Femur (tissue), 1 donor: ENCODE measurements at regions not wholly inside any gene's neighbourhood (a gene's known extent, or its start where the extent isn't known, plus 50 kb on each side); places are given as distances from the start of the nearest gene placed in this dataset.
"Not testable (repeated sequence)": the region's sequence is repeated elsewhere in the genome, so short reads cannot be mapped to it uniquely, and the experiment has no call there.

Experiments used
- DNase-seq: peaks from one replicate; pipeline ENCODE4 v3.0.0-alpha.2; 2017

GRCh38 chrX:13518126-13518525 lies 51.3 kb upstream of the EGFL6 start:
- DNase-seq = no peak

DNA sequence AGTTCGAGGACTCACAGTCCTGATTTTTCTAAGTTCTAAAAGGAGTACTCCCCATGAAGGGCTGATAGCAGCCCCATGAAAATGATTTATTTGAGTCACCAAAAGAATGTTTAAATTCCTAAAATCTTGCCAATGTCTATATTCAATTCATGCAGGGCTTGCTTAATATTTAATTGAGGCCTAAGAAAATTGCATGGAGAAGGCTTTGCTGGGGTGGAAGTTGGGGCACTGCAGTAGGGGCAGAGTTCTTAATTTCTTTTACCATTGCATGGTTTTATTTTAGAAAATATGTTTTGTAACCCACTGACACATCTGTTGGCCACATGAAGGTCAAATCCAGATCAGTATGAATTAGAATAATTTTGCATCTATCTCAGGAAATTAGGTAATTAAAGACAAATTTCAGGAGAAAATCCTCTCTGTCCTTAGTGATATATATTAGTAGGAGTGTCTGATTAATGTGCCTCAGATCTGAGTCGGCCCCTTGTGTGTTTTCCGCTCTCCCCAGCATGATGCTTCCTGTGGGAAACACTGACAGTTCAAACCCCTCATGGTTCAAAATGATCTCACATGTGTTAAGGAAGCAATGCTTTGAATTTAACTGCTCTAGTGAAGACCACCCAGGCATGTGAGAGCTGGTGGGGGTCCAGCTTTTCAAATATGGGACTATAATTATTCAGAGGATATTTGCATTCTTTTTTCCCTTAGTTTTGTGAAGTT lies 54.0 kb upstream of the EGFL6 start:
- no peak for DNase-seq

GRCh38 chrX:13511944-13512330 lies 57.5 kb upstream of the EGFL6 start:
- DNase-seq = no peak

- DNase-seq = no peak
Measured at GRCh38 chrX:13511241-13511943, 58.0 kb upstream of the EGFL6 start.

- DNase-seq = no peak
Measured at GRCh38 chrX:13507893-13508292, 61.5 kb upstream of the EGFL6 start.

- DNase-seq = peak; percentile 63
Measured at GRCh38 chrX:13506574-13506973, 62.8 kb upstream of the EGFL6 start.

DNA sequence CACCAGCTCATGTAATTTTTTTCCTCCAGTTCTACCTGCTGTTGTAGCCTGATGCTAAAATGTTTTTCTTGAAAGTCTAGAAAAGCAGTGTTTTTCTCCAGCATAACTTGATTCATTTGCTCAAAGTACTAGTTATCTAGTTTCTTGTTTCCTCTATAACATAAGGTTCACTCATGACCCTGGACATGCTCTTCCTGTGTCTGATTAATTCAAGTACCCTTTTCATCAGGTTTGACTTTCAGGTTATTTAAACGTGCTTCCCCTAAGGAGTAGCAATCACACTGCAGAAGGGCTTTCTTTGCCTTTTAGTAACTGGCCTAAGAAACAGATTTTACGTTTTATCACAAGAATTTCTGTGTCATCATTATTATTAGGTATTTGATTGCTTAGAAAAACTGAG lies 66.8 kb upstream of the EGFL6 start:
- no peak for DNase-seq

- DNase-seq = no peak
Measured at GRCh38 chrX:13499736-13500135, 69.7 kb upstream of the EGFL6 start.

- DNase-seq = no peak
Measured at GRCh38 chrX:13498238-13498637, 71.2 kb upstream of the EGFL6 start.

DNA sequence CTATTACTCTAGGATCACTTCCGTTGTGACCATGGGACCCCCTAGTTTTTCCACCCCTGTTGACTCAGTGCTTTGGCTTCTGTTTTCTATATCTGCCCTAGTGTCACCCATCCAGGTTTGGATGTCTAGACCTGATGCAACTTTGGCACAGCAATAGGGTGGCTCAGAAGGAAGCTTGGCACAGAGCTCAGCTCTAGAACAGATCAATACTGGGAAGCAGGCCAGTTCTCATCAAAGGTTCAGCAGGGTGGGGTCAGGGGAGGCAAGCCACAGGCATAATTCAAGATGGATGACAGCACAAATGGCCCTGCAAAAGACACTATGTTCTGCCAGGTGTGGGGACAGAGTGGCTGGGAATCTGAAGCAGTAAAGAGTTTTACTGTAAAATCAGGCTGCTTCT lies 74.2 kb upstream of the EGFL6 start:
- DNase-seq = peak; percentile 9

- DNase-seq = peak; percentile 12
Measured at GRCh38 chrX:13494562-13494961, 74.8 kb upstream of the EGFL6 start.

DNA sequence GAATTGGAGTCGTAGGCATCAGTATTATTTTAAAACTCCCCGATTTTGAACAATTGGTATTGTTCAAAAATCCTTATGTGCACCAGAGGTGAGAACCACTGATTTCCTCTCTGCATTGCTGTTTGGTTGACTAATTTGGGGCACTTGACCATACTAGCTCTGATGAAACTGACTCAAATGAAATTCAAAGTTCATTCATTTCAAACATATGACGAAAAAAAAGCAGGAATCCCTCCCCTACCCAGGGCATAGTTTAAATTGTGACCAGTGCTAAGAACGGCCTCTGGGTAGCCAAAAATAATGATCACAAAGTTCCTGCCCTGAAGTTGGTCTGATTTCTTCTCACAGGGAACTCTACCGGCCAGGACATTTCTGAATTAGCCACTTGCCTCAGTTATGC lies 75.7 kb upstream of the EGFL6 start:
- DNase-seq = no peak

DNA sequence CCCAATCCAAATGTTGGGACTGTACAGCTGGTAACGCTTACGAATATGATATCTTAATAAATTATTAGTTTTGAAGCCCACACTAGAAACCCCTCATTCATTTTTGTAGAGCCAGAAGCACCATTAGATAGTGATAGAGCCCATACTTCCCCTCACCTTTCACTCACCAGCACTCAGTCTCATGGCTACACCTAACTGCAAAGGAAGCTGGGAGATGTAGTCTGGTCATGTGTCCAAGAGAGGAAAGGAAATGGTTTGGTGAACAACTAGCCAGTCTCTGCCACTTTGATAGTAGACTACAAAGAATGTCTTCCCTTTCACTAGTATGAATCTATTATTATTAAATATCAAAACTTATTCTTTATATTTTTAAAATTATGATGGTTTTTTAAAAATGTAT lies 77.1 kb upstream of the EGFL6 start:
- no peak for DNase-seq

DNA sequence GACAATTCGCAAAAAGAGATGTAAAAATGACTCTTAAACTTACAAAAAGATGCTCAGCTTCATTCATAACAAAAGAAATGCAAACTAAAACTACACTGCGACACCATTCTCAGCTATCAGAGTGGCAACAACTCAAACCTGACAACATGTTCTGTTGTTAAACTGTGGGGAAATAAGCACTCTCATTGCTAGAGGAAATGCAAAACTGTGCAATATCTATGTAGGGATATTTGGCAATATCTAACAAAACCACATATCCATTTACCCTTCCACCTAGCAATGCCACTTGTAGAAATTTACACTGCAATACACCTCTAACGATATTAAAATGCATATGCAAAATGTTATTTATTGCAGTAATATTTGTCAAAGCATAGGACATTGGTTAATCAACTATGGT lies 78.3 kb upstream of the EGFL6 start:
- no peak for DNase-seq

- DNase-seq = no peak
Measured at GRCh38 chrX:13489454-13489853, 79.9 kb upstream of the EGFL6 start.

DNA sequence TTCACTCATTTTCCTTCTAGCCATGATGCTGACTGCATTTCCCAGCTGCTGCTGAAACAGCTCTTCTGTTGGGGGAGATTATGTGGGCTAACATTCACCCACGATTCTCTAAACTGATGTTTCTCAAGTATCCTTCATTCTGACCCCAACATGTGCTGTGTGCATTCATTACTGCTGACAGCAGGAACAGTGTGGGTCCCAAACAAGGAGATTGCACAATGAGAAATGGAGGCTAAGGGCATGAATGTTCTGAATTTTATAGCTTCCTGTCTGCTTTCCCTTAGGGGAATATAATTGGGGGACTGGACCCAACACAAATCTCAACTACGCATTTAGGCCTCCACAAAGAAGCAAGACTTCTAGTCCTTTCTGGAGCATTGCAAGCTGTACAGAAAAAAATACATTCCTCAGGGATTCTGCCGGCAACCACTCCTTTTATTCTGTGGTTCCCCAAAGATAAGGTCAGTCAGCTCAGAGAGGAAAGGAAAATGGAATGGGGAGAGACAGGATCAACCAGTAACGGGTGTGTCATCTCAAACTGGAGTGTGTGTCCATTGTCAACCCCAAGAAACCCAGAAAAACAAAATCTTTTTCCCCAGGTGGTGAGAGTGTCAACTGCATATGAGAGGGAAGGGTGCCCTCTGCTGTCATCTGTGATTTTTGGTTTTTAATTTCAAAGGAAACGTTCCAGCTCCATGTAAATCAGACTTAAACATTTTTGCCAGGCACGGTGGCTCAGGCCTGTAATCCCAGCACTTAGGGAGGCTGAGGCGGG lies 81.5 kb upstream of the EGFL6 start:
- DNase-seq = peak; percentile 60

DNA sequence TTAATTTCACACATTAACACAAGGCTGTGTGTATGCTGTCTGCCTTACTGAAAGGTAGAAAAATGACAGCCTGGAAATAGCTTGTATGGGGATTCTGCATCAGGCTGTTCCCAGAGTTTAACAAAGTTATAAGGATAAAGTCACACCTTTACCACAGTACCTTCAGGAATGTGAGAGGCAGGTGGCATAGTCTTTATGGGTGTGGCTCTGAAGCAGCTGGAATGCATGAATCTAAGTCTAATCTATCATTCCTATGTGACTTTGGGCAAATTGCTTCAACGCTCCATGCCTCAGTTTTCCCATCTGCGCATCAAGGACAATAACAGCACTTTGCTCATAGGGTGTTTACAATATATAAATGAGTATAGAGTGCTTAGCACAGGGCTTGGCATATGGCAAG lies 84.2 kb upstream of the EGFL6 start:
- no peak for DNase-seq

DNA sequence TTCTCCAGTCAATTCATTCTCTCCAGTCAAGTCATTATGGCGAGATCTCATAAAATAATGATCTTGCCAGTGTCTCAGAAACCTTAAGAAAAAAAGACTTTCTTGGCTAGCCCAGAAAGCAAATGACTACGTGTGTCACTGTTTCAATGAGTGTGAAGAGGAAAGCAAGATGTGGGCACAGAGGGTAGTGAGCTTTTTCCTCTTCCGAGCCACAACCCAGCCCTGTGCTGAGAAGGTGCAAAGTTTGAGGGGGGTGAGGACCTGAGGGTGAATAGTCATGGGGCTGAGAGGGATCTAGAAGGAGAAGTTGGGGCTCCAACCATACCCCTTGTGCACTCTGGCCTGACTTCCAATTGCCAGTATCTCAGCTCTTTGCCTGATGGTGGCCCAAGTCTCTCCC lies 85.6 kb upstream of the EGFL6 start:
- DNase-seq = no peak

GRCh38 chrX:13482746-13483541 lies 86.5 kb upstream of the EGFL6 start:
- DNase-seq = peak; percentile 5

DNA sequence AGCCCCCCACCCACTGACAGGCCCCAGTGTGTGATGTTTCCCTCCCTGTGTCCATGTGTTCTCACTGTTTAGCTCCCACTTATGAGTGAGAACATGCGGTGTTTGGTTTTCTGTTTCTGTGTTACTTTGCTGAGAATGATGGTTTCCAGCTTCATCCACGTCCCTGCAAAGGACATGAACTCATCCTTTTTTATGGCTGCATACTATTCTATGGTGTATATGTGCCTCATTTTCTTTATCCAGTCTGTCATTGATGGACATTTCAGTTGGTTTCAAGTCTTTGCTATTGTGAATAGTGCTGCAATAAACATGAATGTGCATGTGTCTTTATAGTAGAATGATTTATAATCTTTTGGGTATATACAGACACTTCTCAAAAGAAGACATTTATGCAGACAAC lies 88.6 kb upstream of the EGFL6 start:
- DNase-seq = not testable (repeated sequence)

DNA sequence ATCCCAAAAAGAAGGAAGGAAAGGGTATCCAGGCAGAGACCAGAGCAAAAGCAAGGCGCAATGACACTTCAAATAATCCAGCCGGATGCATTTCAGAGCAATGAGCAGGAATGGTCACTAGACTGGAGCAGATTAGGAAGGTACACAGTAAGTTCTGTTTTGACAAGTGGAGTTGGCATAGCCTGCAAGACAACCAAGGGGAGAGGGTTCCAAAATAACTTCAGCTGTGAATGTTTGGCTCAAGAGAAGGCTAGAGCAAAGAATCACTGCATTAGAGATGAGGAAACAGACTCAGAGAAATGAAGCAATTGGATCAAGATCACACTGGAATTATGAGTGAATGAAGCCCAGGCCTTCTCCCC lies 90.0 kb upstream of the EGFL6 start:
- no peak for DNase-seq

DNA sequence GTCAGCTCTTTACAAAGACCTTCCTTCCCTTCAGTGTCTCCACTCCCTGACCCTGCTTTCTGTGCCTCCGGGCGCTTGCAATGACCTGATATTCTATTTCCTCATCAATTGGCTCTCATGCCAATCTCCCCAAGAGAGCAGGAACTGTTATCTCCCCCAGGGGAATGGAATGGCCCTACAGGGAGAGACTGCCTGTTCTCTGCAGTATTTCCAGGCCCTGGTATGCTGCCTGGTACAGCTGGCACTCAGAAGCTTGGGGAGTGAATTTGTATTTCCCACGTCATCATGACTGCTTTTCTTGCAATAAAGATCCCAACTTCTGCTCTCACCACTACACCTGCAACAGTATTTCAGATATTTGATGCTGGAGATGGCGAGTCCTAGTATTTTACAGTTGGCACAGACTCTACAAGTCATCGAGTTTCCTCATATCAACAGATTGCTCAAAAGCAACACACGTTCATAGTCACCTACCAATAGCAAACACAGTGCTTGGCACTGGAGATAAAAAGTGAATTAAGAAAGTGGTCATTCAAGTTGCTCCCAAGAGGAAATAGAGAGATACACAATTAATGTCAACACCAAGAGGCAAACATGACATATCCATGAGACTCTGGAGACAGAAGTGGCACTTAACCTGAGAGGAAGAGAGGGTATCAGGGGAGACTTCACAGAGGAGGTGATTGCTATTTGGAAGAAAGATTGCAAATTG lies 90.5 kb upstream of the EGFL6 start:
- DNase-seq = no peak

DNA sequence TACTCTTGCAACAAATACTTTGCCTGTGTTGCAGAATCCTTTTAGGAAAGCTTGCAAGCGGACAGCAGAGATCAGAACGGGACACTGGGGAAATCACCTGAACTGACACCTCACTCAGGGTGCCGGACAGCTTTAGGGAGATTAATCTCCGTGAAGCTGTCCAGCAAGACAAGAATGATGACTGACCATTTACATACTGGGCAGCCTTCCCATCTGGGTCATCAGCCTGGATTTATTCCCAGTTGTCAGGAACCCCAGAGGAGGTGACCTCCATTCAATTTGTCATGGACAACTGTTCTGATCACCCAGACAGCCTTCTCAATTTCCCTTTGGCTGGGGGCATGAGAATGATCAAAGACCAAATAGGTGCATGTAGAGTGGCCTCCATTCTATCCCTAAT lies 93.0 kb upstream of the EGFL6 start:
- peak; percentile 13 for DNase-seq
